PFSK-1 (cell line): ENCODE measurements at regions not wholly inside any gene's neighbourhood (a gene's known extent, or its start where the extent isn't known, plus 50 kb on each side); places are given as distances from the start of the nearest gene placed in this dataset.

Source experiments
- FOXP2 ChIP-seq: optimal IDR thresholded peaks from 2 replicates; pipeline ENCODE3; 2011; ENCODE audit warnings: borderline replicate concordance, control low read depth, inconsistent platforms; ENCODE audit not compliant: insufficient read depth; ENCODE audit errors: extremely low read length, extremely low read depth
- POLR2AphosphoS5 ChIP-seq: IDR thresholded peaks from 2 replicates; pipeline ENCODE4 v1.6.1; 2012; ENCODE audit warnings: low read depth, mild to moderate bottlenecking, control low read depth, low read length, moderate library complexity
- SIN3A ChIP-seq: IDR thresholded peaks from 2 replicates; pipeline ENCODE4 v1.6.1; 2012; ENCODE audit warnings: mild to moderate bottlenecking, low read length, moderate library complexity, borderline replicate concordance; ENCODE audit not compliant: insufficient read depth
- TAF1 ChIP-seq: IDR thresholded peaks from 2 replicates; pipeline ENCODE4 v1.6.1; 2012; ENCODE audit warnings: low read length, control low read depth, borderline replicate concordance; ENCODE audit not compliant: insufficient read depth
- TF ChIP-seq, protein P1 (sequence below), 2 experiments: IDR thresholded peaks; 2 replicates each; pipeline versions ENCODE4 v1.6.1 to v1.8.0; 2011 to 2012; ENCODE audit warnings: low read depth in 2 of 2, low read length in 2 of 2, control low read depth in 1 of 2, inconsistent platforms in 1 of 2, mild to moderate bottlenecking in 1 of 2, moderate library complexity in 1 of 2; ENCODE audit not compliant: insufficient read depth in 1 of 2

DNA sequence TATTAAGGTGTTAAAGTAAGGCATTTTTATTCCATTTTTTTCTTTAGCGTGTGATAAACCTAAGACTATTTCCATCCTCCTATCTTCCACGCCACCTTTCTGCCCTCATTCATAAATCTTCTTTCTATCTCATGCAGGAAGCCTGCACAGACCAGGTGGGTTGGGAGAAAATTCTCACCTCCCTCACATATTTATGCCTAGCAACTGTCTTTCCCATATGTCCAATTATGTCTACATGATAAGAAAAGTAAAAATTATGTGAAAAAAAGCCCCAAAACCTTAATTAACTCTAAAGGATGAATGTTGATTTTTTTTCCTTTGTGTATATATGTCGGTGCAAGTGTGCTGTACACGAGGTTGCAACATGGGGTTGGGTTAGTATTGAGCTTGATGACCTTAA, 225.6 kb upstream of the GCFC2 start:
- no peak for TF ChIP-seq POLR2AphosphoS5
- no peak for TF ChIP-seq SIN3A
- TF ChIP-seq FOXP2: no peak
- TF ChIP-seq, protein P1, sequence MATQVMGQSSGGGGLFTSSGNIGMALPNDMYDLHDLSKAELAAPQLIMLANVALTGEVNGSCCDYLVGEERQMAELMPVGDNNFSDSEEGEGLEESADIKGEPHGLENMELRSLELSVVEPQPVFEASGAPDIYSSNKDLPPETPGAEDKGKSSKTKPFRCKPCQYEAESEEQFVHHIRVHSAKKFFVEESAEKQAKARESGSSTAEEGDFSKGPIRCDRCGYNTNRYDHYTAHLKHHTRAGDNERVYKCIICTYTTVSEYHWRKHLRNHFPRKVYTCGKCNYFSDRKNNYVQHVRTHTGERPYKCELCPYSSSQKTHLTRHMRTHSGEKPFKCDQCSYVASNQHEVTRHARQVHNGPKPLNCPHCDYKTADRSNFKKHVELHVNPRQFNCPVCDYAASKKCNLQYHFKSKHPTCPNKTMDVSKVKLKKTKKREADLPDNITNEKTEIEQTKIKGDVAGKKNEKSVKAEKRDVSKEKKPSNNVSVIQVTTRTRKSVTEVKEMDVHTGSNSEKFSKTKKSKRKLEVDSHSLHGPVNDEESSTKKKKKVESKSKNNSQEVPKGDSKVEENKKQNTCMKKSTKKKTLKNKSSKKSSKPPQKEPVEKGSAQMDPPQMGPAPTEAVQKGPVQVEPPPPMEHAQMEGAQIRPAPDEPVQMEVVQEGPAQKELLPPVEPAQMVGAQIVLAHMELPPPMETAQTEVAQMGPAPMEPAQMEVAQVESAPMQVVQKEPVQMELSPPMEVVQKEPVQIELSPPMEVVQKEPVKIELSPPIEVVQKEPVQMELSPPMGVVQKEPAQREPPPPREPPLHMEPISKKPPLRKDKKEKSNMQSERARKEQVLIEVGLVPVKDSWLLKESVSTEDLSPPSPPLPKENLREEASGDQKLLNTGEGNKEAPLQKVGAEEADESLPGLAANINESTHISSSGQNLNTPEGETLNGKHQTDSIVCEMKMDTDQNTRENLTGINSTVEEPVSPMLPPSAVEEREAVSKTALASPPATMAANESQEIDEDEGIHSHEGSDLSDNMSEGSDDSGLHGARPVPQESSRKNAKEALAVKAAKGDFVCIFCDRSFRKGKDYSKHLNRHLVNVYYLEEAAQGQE (IDR thresholded peaks at IDR 0.05; ENCODE audit: insufficient read depth in 1 of 2, low read depth in 2 of 2, low read length in 2 of 2): no peak
- no peak for TF ChIP-seq TAF1
